HCT116 (cell line): ENCODE measurements at regions not wholly inside any gene's neighbourhood (a gene's known extent, or its start where the extent isn't known, plus 50 kb on each side); places are given as distances from the start of the nearest gene placed in this dataset.

Source experiments
- ATAC-seq: fragments of 200-7000 bp; cut with Tn5 transposase; 2 replicates; pipeline ENCODE4 v1.9.1; 2020; ENCODE audit warnings: mild to moderate bottlenecking, moderate library complexity
- BruUV-seq: library from RNA; stranded (reverse); fragments of 400-500 nt; replicated peaks from 2 replicates; lab custom pipeline; 2021; lab: Mats Ljungman, UMichigan
- CTCF ChIA-PET: fragments of 300-600 bp; sonication (Branson Sonifier 250); formaldehyde crosslinking; loops from one replicate; lab custom pipeline; 2021; ENCODE audit warnings: antibody characterized with exemption; lab: Charles Lee
- POLR2A ChIA-PET: fragments of 300-600, 350-600 bp; sonication (Branson Sonifier 250); formaldehyde crosslinking; loops from one replicate; lab custom pipeline; 2021; ENCODE audit warnings: antibody characterized with exemption; lab: Charles Lee
- RAD21 ChIA-PET, 2 experiments: fragments of 300-600 bp; sonication (Branson Sonifier 250); formaldehyde crosslinking; loops; one replicate each; lab custom pipeline; 2023; ENCODE audit warnings: low total read pairs in 2 of 2; ENCODE audit not compliant: uncharacterized antibody in 2 of 2, unreplicated experiment in 2 of 2, low non-redundant PET in 1 of 2; lab: Charles Lee
- DNase-seq: peaks from one replicate; pipeline ENCODE4 v3.0.0-alpha.2; 2010; ENCODE audit warnings: low read depth, low spot score
- H2AFZ ChIP-seq: fragments of 200-600 bp; shearing (Covaris generic), sonication (generic); 2 replicates; pipeline ENCODE4 v1.6.1; 2017; ENCODE audit warnings: low read depth, mixed run types, mixed read lengths, antibody characterized with exemption, low read length; ENCODE audit not compliant: poor library complexity, severe bottlenecking
- H3K27ac ChIP-seq: 2 replicates; pipeline ENCODE4 v1.5.1; 2012; ENCODE audit warnings: low read depth, low read length
- H3K27me3 ChIP-seq: fragments of 200-600 bp; sonication (generic); 2 replicates; pipeline ENCODE4 v1.6.1; 2016; ENCODE audit warnings: mixed run types, low read length, mixed read lengths; ENCODE audit not compliant: insufficient read depth
- H3K36me3 ChIP-seq, 2 experiments: fragments of 200-500 bp in 1 of 2; fragments of 200-600 bp in 1 of 2; sonication (Bioruptor generic) in 1 of 2; sonication (generic) in 1 of 2; 2 replicates each; pipeline versions ENCODE4 v1.5.1 to v1.6.1; 2014 to 2016; ENCODE audit warnings: low read length in 2 of 2, inconsistent platforms in 1 of 2, mixed read lengths in 1 of 2, mixed run types in 1 of 2; ENCODE audit not compliant: insufficient read depth in 2 of 2, control insufficient read depth in 1 of 2
- H3K4me1 ChIP-seq, 2 experiments: fragments of 200-600 bp in 1 of 2; sonication (generic) in 1 of 2; 2 replicates each; pipeline versions ENCODE4 v1.5.1 to v1.6.1; 2012 to 2017; ENCODE audit warnings: low read length in 2 of 2, inconsistent platforms in 1 of 2, mild to moderate bottlenecking in 1 of 2, mixed read lengths in 1 of 2, mixed run types in 1 of 2, moderate library complexity in 1 of 2; ENCODE audit not compliant: insufficient read depth in 2 of 2, control insufficient read depth in 1 of 2
- H3K4me2 ChIP-seq: fragments of 200-600 bp; sonication (generic); 2 replicates; pipeline ENCODE4 v1.6.1; 2017; ENCODE audit warnings: mixed run types, low read length, mixed read lengths
- H3K4me3 ChIP-seq, 2 experiments: fragments of 200-600 bp in 1 of 2; sonication (generic) in 1 of 2; replicated peaks in 1 of 2; 2 replicates each; pipeline ENCODE4 v1.5.1; 2011 to 2016; ENCODE audit warnings: low read length in 2 of 2, control low read depth in 1 of 2, low read depth in 1 of 2, mild to moderate bottlenecking in 1 of 2, mixed read lengths in 1 of 2, mixed run types in 1 of 2
- H3K79me2 ChIP-seq: fragments of 200-600 bp; sonication (generic); 2 replicates; pipeline ENCODE4 v1.6.1; 2017; ENCODE audit warnings: mild to moderate bottlenecking, mixed run types, low read length, moderate library complexity, mixed read lengths; ENCODE audit not compliant: insufficient read depth
- H3K9ac ChIP-seq: fragments of 200-600 bp; sonication (generic); 2 replicates; pipeline ENCODE4 v1.6.1; 2016; ENCODE audit warnings: low read length, mixed read lengths
- H3K9me2 ChIP-seq: fragments of 200-600 bp; sonication (generic), shearing (Covaris generic); 2 replicates; pipeline ENCODE4 v1.6.1; 2017; ENCODE audit warnings: mixed run types, mild to moderate bottlenecking, moderate library complexity; ENCODE audit not compliant: insufficient read depth
- H3K9me3 ChIP-seq, 2 experiments: fragments of 200-500 bp in 1 of 2; fragments of 200-600 bp in 1 of 2; sonication (Bioruptor generic) in 1 of 2; sonication (generic) in 1 of 2; 2 replicates each; pipeline ENCODE4 v1.6.1; 2014 to 2017; ENCODE audit warnings: low read length in 2 of 2, mixed read lengths in 2 of 2, inconsistent platforms in 1 of 2, low read depth in 1 of 2, mild to moderate bottlenecking in 1 of 2, mixed run types in 1 of 2, moderate library complexity in 1 of 2; ENCODE audit not compliant: control insufficient read depth in 1 of 2, insufficient read depth in 1 of 2
- H4K20me1 ChIP-seq: fragments of 200-600 bp; sonication (generic), shearing (Covaris generic); 2 replicates; pipeline ENCODE4 v1.6.1; 2017; ENCODE audit warnings: mixed run types, mild to moderate bottlenecking, moderate library complexity; ENCODE audit not compliant: insufficient read depth
- CBX3 ChIP-seq: IDR thresholded peaks from 2 replicates; pipeline ENCODE4 v1.6.1; 2012; ENCODE audit warnings: low read depth
- EGR1 ChIP-seq: IDR thresholded peaks from 2 replicates; pipeline ENCODE4 v1.6.1; 2012; ENCODE audit warnings: low read depth
- EZH2 ChIP-seq: fragments of 200-600 bp; sonication (generic); IDR thresholded peaks from 2 replicates; pipeline ENCODE4 v1.6.1; 2017; ENCODE audit warnings: antibody characterized with exemption, mixed run types
- EZH2phosphoT487 ChIP-seq: fragments of 200-600 bp; IDR thresholded peaks from 2 replicates; pipeline ENCODE4 v1.6.1; 2018; ENCODE audit warnings: antibody characterized with exemption, borderline replicate concordance
- FOSL1 ChIP-seq: IDR thresholded peaks from 2 replicates; pipeline ENCODE4 v1.6.1; 2012; ENCODE audit warnings: low read depth
- JUND ChIP-seq: IDR thresholded peaks from 2 replicates; pipeline ENCODE4 v1.6.1; 2012
- POLR2AphosphoS5 ChIP-seq: IDR thresholded peaks from 2 replicates; pipeline ENCODE4 v1.6.1; 2011; ENCODE audit warnings: mild to moderate bottlenecking, low read depth, low read length, moderate library complexity
- SIN3A ChIP-seq: IDR thresholded peaks from 2 replicates; pipeline ENCODE4 v1.6.1; 2012; ENCODE audit warnings: low read depth
- YY1 ChIP-seq: IDR thresholded peaks from 2 replicates; pipeline ENCODE4 v1.6.1; 2011; ENCODE audit warnings: low read length, low read depth, moderate library complexity, mild to moderate bottlenecking; ENCODE audit not compliant: insufficient replicate concordance; ENCODE audit errors: extremely low read depth
- ZFX ChIP-seq: fragments of 450-650 bp; IDR thresholded peaks from 2 replicates; pipeline ENCODE4 v1.6.1; 2017
- ZNF274 ChIP-seq: fragments of 200-500 bp; sonication (Bioruptor generic); IDR thresholded peaks from 2 replicates; pipeline ENCODE4 v1.6.1; 2014; ENCODE audit warnings: mild to moderate bottlenecking, low read depth, low read length, inconsistent platforms
- intact Hi-C: fragments of 100-400 bp; cut with micrococcal nuclease; formaldehyde crosslinking; loops from 2 replicates; pipeline ENCODE4 v1.10.0; 2022
- TF ChIP-seq, protein P1 (sequence below): IDR thresholded peaks from 2 replicates; pipeline ENCODE4 v1.6.1; 2011; ENCODE audit warnings: mild to moderate bottlenecking, low read length, moderate library complexity; ENCODE audit not compliant: insufficient replicate concordance; ENCODE audit errors: extremely low read depth
- TF ChIP-seq, protein P2 (sequence below), 3 experiments: fragments of 200-600 bp in 1 of 3; sonication (generic) in 1 of 3; IDR thresholded peaks in 2 of 3; conservative IDR thresholded peaks in 1 of 3; 2 replicates each; pipeline ENCODE4 v1.5.1; 2012 to 2017; ENCODE audit warnings: low read depth in 2 of 3, low read length in 2 of 3, antibody characterized with exemption in 1 of 3, borderline replicate concordance in 1 of 3, control low read depth in 1 of 3, mild to moderate bottlenecking in 1 of 3, mixed read lengths in 1 of 3, mixed run types in 1 of 3, moderate library complexity in 1 of 3; ENCODE audit not compliant: insufficient read depth in 1 of 3

DNA sequence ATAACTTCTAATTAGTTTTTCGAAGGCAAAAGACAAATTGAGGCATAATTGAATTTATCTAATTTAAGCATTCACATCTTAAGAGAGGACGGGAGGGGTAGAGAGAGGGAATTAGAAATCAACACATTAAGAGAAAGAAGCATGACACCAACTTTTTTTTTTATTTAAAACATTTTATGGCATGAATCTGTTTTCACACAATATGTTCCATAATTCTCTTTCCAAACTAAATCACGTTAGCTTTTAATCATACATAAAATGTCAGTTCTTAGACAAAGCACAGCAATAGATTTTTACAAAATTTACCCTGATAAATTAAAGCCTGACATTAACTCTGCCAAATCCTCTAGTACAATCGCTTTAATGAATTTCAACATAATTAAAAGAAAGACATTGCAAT is 600.8 kb upstream of the ROBO1 start:
- ATAC-seq (no peak), DNase-seq (no peak)
- Histone ChIP-seq H4K20me1 (no peaks in the 10 kb centered on the region), H3K36me3 (no peaks in the 10 kb centered on the region), H3K9me3 (peaks cover 13 to 17% of the 10 kb centered on the region in 2 experiments; a peak in 2 of 4 replicates), H3K4me2 (no peak overlapping the region), H3K9me2 (no peaks in the 10 kb centered on the region), H2AFZ (no peak overlapping the region), H3K9ac (no peak overlapping the region), H3K27ac (no peak overlapping the region), H3K4me1 (no peaks in the 10 kb centered on the region), H3K4me3 (no peak overlapping the region), H3K79me2 (no peaks in the 10 kb centered on the region), H3K27me3 (no peaks in the 10 kb centered on the region)
- intact Hi-C loops: no loop called here
- ChIA-PET POLR2A (no interaction called here), CTCF (no interaction called here), RAD21 (no interaction called here)
- TF ChIP-seq YY1 (no peak), EGR1 (no peak), ZNF274 (no peak), EZH2phosphoT487 (no peak), EZH2 (no peak), ZFX (no peak), SIN3A (no peak), POLR2AphosphoS5 (no peak), CBX3 (no peak), JUND (no peak), FOSL1 (no peak)
- TF ChIP-seq, protein P1, sequence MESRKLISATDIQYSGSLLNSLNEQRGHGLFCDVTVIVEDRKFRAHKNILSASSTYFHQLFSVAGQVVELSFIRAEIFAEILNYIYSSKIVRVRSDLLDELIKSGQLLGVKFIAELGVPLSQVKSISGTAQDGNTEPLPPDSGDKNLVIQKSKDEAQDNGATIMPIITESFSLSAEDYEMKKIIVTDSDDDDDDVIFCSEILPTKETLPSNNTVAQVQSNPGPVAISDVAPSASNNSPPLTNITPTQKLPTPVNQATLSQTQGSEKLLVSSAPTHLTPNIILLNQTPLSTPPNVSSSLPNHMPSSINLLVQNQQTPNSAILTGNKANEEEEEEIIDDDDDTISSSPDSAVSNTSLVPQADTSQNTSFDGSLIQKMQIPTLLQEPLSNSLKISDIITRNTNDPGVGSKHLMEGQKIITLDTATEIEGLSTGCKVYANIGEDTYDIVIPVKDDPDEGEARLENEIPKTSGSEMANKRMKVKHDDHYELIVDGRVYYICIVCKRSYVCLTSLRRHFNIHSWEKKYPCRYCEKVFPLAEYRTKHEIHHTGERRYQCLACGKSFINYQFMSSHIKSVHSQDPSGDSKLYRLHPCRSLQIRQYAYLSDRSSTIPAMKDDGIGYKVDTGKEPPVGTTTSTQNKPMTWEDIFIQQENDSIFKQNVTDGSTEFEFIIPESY: no peak
- TF ChIP-seq, protein P2, sequence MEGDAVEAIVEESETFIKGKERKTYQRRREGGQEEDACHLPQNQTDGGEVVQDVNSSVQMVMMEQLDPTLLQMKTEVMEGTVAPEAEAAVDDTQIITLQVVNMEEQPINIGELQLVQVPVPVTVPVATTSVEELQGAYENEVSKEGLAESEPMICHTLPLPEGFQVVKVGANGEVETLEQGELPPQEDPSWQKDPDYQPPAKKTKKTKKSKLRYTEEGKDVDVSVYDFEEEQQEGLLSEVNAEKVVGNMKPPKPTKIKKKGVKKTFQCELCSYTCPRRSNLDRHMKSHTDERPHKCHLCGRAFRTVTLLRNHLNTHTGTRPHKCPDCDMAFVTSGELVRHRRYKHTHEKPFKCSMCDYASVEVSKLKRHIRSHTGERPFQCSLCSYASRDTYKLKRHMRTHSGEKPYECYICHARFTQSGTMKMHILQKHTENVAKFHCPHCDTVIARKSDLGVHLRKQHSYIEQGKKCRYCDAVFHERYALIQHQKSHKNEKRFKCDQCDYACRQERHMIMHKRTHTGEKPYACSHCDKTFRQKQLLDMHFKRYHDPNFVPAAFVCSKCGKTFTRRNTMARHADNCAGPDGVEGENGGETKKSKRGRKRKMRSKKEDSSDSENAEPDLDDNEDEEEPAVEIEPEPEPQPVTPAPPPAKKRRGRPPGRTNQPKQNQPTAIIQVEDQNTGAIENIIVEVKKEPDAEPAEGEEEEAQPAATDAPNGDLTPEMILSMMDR (IDR thresholded peaks at IDR 0.05 in 2 of 3, conservative IDR thresholded peaks at IDR 0.05 in 1 of 3; ENCODE audit: borderline replicate concordance in 1 of 3, insufficient read depth in 1 of 3, low read depth in 2 of 3, low read length in 2 of 3): no peak
- no TSS peak for BruUV-seq
